Hematopoietic multipotent progenitor cell (in vitro differentiated cells): ENCODE measurements at regions not wholly inside any gene's neighbourhood (a gene's known extent, or its start where the extent isn't known, plus 50 kb on each side); places are given as distances from the start of the nearest gene placed in this dataset.

Experiments used
- DNase-seq, 3 donors: peaks; one replicate each; pipeline ENCODE4 v3.0.0-alpha.2; 2011 to 2015; ENCODE audit warnings: low read depth in 2 of 3, low spot score in 2 of 3

DNA sequence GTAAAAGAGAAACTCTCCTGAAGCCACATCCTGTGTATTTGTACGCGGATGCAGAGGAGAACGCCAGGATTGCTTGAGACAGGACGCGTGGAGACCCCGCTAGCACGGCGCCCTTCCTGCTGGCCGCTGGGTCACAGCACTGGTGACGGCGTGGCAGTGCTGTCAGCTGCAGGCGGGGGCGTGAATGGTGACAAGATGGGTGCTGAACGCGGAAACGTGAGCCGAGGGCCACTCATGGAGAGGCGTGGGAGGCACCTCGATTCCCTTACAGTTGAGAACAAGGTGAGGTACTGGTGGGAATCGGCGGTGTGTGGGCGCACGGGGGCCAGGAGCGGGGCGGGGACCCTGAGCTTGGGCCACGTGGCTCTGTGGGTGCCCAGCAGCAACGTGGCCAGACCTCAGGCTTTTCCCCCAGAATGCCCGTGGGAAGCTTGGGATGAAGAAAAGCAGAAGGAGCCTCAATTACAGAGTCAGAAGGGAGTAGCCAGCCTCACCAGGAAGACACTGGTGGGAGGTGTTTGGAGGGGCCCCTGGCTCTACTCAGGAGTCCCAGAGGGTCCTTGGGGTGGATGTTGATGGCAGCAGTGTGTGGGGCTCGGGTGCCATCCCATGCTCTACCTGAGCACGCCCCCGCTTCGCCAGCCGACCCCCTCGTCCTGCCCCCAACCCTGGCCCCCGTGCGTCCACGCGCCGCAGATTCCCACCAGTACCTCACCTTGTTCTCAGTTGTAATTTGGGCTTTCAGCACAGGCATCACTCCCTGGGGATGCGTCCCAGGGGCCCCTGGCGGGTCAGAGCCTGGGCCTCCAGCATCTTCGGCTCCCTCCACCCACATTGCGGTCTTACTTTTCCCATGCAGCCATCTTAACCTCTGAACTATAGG is 208.4 kb upstream of the TCERG1L start:
- no peak for DNase-seq

- DNase-seq: no peak
Measured at GRCh38 chr10:131531265-131532190, 220.0 kb upstream of the TCERG1L start.

- DNase-seq: no peak
Measured at GRCh38 chr10:131532291-131532690, 220.8 kb upstream of the TCERG1L start.

GRCh38 chr10:131532745-131533341 is 221.3 kb upstream of the TCERG1L start:
- no peak for DNase-seq

GRCh38 chr10:131533846-131534526 is 222.5 kb upstream of the TCERG1L start:
- DNase-seq: no peak

DNA sequence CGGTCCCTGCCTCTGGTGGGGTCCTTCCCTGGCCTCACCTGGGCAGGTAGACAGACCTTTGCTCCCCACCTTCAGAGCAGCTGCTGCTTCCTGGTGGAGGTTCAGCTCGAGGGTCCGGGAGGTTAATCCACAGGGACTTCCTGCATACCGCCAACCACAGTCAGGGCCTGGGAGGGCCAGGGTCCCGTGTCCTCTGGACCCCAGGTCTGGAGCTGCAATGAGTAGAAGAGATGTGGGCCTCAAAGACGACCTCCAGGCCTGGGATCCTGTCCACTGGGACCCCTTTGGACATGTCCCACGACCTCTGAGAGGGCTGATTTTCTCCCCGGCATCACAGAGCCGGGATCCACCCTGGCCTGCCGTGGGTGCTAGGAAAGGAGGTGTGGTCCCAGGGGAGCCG is 223.3 kb upstream of the TCERG1L start:
- no peak for DNase-seq

- DNase-seq: no peak
Measured at GRCh38 chr10:131536676-131537075, 225.2 kb upstream of the TCERG1L start.

- no peak for DNase-seq
Measured at GRCh38 chr10:131537281-131537680, 225.8 kb upstream of the TCERG1L start.

- DNase-seq: no peak
Measured at GRCh38 chr10:131544495-131544894, 233.0 kb upstream of the TCERG1L start.

DNA sequence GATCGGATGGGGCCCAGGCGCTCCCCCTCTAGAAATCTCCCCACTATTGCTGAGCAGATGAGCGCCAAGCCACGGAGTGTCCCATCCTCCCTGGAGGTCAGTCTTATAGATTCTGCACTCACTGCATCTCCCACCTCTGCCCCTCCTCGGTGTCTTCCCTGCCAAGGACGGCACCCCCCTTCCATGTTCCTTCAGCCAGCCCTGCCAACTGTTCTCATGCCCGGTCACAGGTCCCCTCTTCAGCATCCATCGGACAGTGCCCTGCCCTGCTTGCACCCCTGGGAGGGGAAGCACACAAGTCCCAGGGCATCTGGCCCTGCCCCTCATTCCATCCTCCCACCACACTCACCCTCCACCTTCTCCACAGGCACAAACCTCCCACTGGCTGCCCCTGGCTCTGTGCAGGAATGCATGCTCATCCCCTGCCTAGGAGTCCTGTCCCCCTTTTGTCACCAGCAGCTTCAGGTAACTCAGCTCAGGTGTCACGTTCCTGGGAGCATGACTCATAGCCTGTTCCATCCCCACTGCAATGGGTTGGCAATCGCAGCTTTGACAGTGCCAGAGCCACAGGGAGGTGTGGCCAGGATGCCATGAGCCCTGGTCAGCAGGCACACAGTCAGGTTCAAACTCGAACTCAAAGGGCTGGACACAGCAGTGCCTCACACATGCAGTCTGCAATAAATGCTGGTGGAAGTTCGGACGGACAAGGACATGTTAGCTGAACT is 234.7 kb upstream of the TCERG1L start:
- no peak for DNase-seq

- no peak for DNase-seq
Measured at GRCh38 chr10:131547129-131547799, 235.7 kb upstream of the TCERG1L start.

DNA sequence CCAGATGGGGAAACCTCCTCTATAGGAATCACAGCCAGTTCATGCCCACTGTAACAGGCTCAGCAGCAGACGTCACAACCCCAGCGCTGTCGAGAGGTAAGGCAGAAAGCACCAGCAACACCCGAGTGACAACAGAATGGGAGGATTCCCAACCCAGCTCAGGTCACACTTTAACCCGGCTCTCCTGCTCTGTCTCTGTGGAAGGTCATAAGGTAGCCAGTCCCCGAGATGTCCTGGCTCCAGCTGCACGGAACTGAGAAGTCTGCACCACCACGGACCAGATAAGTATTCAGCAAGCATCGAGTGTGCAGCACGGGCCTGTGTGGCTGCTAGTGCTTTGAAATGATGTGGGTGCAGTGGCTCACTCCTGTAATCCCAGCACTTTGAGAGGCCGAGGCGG is 236.7 kb upstream of the TCERG1L start:
- no peak for DNase-seq

- DNase-seq: no peak
Measured at GRCh38 chr10:131549116-131549515, 237.6 kb upstream of the TCERG1L start.

DNA sequence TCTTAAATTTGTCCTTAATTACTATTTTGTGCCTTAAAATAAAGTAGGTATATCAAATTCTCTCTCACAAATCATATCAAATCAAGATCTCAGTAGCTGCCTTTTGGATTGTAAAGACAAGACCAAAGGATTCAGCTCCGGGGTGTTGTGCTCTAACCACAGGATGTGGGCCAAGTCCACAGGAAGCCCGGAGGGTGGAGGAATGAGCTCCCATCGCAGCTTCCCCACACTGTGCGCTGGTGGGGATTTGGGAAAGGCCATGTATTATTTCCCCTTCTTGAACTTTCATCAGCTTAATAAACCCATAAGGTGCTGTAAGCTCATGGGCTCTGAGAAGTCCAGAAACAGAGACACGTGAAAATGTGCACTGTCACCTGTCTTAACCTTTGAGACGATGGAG is 241.6 kb upstream of the TCERG1L start:
- DNase-seq: no peak

GRCh38 chr10:131553581-131553980 is 242.1 kb upstream of the TCERG1L start:
- DNase-seq: no peak

DNA sequence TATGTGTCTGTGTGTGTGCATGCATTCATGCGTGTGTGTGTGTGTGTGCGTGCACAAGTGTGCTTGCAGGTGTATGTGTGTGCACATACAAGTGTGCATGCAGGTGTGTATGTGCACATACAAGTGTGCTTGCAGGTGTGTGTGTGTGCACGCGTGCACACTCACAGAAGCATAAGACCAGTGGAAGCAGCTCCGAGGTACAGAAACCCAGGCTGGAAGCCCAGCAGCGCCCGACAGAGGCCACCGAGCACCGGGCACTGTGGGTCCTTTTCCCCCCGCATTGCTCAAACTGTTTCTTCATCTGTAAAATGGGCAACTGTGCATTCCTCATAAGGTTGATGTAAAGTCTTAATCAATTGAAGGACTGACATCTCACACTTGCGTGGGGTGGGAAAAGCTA is 243.3 kb upstream of the TCERG1L start:
- DNase-seq: no peak

DNA sequence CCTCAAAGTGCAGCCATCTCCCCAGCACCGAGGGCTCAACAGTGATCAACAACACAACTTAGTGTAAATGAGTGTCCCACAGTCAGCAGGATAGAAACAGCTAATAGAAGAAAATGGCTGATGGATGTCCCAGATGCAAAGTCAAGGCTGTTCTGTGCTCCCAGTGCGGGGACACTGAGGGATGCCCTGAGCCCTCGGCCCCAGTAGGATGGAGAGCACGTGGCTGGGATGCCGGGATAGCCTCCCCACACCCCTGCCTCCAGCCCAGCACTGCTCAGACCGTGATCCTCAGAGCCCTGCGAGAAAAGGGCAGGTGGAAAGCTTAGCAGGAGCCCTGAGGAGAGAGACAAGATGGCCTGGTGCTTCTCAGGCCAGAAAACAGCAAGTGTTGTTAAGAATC is 243.9 kb upstream of the TCERG1L start:
- DNase-seq: no peak

- DNase-seq: no peak
Measured at GRCh38 chr10:131556061-131556896, 244.8 kb upstream of the TCERG1L start.
